Motor neuron (in vitro differentiated cells): ENCODE measurements at regions not wholly inside any gene's neighbourhood (a gene's known extent, or its start where the extent isn't known, plus 50 kb on each side); places are given as distances from the start of the nearest gene placed in this dataset.
A peak's percentile ranks its signal among the peaks of the same experiment; 100 is the strongest.
"Not testable (repeated sequence)": the region's sequence is repeated elsewhere in the genome, so short reads cannot be mapped to it uniquely, and the experiment has no call there.

Source experiments
- ATAC-seq, 8 experiments: fragments of 200-7000 bp; cut with Tn5 transposase; replicated peaks in 6 of 8; 2 replicates each; pipeline ENCODE4 v1.8.0; 2021; ENCODE audit warnings: mild to moderate bottlenecking in 8 of 8, moderate library complexity in 8 of 8
- H3K27ac ChIP-seq, 2 donors: fragments of 250-450 bp; sonication (Bioruptor Pico); 2 replicates each; pipeline ENCODE4 v1.9.0; 2021; ENCODE audit warnings: antibody characterized with exemption in 2 of 2, mild to moderate bottlenecking in 2 of 2, moderate library complexity in 1 of 2
- H3K4me1 ChIP-seq, 2 donors: fragments of 250-450 bp; sonication (Bioruptor Pico); replicated peaks in 1 of 2; 2 replicates each; pipeline ENCODE4 v1.6.1; 2021; ENCODE audit warnings: antibody characterized with exemption in 2 of 2, mild to moderate bottlenecking in 2 of 2, moderate library complexity in 1 of 2
- H3K4me3 ChIP-seq, 5 donors: fragments of 250-450 bp; sonication (Bioruptor Pico); 2 replicates each; pipeline ENCODE4 v1.9.0; 2021; ENCODE audit warnings: antibody characterized with exemption in 5 of 5, mild to moderate bottlenecking in 5 of 5, moderate library complexity in 4 of 5
- WGBS, 10 experiments: fragments of 450-650 bp; shearing (Covaris generic); methylation state at CpG; one replicate each; pipeline ENCODE4 v1.0.0; 2022; 5-methylcytosine and 5-hydroxymethylcytosine counted together
- in situ Hi-C, 9 experiments: fragments of 400-800 bp; cut with MboI; loops; one replicate each; pipeline ENCODE4 v1.15.0; 2021; ENCODE audit warnings: low sequenced_read_pairs in 9 of 9, low pct_unique_long_range_greater_than_20kb in 2 of 9; ENCODE audit not compliant: unreplicated experiment in 9 of 9

DNA sequence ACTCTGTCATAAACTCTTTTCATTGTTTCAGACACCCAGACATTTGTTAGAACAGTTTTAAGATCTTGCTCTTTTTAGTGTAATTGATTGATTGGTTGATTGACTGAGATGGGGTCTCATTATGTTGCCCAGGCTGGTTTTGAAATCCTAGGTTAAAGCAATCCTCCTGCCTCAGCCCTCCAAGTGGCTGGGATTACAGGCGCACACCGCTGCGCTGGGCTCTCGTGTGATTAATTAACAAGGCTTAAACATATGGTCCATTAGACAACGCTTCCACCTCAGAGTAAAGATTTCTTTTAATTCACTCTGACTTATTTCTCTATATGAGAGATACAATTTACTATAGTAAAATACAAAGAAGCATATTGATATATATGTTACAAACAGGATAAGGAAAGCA lies 114.0 kb upstream of the C2CD4B start:
- no peak for ATAC-seq
- peaks cover 0 to 5% of the 10 kb centered on the region in 2 donors for H3K4me1 ChIP-seq
- H3K27ac ChIP-seq = no peak overlapping the region
- no peak overlapping the region for H3K4me3 ChIP-seq
- WGBS, 10 experiments = 43 to 96% (median 85%) methylated on average over 1 to 5 of the region's 5 CpGs; no CpG with 5 or more reads in 2 of the 10 experiments
- in situ Hi-C loops = no loop called here

DNA sequence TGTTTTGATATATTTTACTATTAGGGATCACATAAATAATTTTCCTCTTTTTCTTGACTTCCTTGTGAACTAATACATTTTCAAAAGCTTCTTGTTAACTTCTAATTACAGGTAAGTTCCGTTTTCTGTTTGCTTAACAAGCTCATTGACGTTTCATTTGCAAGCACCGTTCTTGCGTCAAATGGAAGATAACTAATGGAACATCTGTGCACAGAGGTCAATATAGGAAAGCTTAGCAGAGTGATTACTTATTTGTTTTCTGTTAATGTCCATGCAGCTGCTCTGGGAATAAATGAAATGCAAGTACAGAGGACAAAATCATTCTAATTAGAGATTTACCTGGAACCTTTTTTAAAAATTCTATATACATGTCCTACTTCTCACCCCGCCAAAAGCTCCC lies 115.5 kb upstream of the C2CD4B start:
- ATAC-seq = no peak
- Histone ChIP-seq H3K4me3 (no peak overlapping the region), H3K27ac (no peak overlapping the region), H3K4me1 (peaks cover 0 to 5% of the 10 kb centered on the region in 2 donors)
- in situ Hi-C loops = no loop called here
- 52 to 94% (median 77%) methylated on average over 3 to 5 of the region's 5 CpGs for WGBS, 10 experiments

DNA sequence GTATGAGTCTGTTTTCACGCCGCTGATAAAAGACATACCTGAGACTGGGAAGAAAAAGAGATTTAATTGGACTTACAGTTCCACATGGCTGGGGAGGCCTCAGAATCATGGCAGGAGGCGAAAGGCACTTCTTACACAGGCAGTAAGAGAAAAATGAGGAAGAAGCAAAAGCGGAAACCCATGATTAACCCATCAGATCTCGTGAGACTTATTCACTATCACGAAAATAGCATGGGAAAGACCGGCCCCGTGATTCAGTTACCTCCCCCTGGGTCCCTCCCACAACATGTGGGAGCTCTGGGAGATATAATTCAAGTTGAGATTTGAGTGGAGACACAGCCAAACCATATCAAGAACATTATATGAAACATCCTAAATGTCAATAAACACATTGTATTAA lies 116.7 kb upstream of the C2CD4B start:
- H3K27ac ChIP-seq, H3K4me3 ChIP-seq, H3K4me1 ChIP-seq, in situ Hi-C loops, ATAC-seq: not testable (repeated sequence)
- 45 to 100% (median 91%) methylated on average over 2 to 8 of the region's 8 CpGs for WGBS, 10 experiments

DNA sequence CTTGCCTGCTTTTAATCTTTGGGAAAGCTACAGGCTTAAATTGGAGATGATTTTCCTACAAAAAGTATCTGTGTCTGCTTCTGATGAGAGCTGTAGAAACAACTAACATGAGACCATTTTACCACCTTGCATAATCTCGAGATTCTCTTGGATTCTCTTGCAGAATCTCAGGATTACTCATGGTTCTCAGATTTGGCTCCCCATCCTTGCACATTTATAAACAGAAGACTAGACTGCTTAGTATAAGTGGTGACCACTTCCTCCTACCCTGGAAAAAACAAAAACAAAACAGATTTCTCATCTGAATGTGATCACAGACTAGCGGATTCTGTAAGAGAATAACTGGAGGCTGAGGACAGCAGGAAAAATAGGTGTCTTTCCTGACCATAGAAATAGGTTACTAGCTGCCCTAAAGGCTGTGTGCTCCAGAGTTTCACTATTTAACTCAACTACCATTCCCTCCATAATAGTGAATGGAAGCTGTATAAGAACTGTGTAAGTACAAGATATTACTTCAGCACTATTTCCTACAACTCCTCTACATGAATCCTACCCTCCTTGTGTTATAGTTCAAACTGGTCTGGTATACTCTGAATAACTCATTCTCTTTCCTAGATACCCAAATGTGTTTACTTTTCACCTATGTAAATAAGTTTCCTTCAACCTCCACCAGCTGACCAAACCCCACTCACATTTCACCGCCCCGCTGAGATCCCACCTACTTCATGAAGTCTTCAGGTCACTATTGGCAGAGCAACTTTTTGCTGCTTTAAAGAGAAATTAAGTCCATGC lies 122.2 kb upstream of the C2CD4B start:
- in situ Hi-C loops = no loop called here
- H3K27ac ChIP-seq = no peak overlapping the region
- ATAC-seq = no peak
- H3K4me3 ChIP-seq = no peak overlapping the region
- 45 to 100% (median 77%) methylated on average over 1 to 4 of the region's 4 CpGs; no CpG with 5 or more reads in 1 of the 10 experiments for WGBS, 10 experiments
- no peaks in the 10 kb centered on the region for H3K4me1 ChIP-seq

DNA sequence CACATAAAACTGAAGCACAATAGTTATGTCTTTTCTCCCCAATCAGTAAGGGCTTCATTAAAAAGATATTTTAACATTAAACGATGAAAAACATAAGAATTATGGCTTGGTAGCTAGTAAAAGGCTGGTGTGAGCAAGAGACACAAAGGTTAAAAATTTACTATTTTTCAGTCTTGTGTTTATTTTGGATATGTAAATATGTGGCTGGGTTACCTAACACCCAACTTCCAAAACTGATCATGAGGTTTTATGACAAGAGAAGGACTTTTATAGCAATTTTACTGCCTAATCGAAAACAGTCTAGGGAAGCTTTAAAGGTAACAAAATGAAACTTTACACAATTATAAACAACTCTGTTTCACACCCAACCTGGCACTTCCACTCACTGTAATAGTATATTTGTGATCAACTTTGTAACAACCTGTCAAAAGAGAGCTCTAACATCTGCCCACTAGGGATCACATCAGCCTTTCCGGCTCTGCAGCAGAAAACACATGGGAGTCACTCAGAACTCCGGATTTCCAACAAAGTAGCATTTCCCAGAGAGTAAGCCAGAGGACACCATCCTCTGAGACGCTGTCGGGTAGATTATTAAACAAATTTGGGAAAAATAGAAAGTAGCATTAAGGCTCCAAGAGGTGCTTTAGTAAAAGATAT lies 123.4 kb upstream of the C2CD4B start:
- ATAC-seq = no peak
- in situ Hi-C loops = no loop called here

DNA sequence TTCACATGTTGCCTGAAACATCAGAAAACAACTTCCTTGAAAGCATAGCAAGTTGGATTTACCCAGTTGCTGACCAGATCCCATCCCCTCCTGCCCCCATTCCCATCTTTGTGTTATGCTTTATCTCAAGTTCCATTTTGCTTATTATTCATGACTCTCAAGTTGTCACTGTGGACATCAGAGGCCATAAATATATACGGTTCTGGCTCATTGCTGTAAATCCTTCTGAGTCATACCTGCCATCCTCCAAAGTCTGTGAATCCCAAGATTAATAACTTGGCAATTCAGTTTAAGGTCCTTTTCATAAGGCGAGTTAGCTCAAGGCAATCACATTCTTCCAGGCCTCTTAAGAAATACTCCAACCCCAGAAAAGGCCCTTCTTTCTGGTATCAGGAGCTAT lies 126.2 kb upstream of the C2CD4B start:
- 0 to 100% (median 83%) methylated on average over 1 to 2 of the region's 2 CpGs; no CpG with 5 or more reads in 3 of the 10 experiments for WGBS, 10 experiments
- ATAC-seq = peak in 1 of 8 experiments; percentile 20
- Histone ChIP-seq H3K4me1 (peaks cover 0 to 2% of the 10 kb centered on the region in 2 donors), H3K27ac (no peak overlapping the region), H3K4me3 (no peak overlapping the region)
- in situ Hi-C loops = no loop called here

More for the DNA sequence above, 123.4 kb upstream of the C2CD4B start:
- no peaks in the 10 kb centered on the region for H3K4me1 ChIP-seq
- no peak overlapping the region for H3K27ac ChIP-seq
- 25 to 94% (median 66%) methylated on average over 2 to 6 of the region's 6 CpGs; no CpG with 5 or more reads in 2 of the 10 experiments for WGBS, 10 experiments
- no peak overlapping the region for H3K4me3 ChIP-seq

DNA sequence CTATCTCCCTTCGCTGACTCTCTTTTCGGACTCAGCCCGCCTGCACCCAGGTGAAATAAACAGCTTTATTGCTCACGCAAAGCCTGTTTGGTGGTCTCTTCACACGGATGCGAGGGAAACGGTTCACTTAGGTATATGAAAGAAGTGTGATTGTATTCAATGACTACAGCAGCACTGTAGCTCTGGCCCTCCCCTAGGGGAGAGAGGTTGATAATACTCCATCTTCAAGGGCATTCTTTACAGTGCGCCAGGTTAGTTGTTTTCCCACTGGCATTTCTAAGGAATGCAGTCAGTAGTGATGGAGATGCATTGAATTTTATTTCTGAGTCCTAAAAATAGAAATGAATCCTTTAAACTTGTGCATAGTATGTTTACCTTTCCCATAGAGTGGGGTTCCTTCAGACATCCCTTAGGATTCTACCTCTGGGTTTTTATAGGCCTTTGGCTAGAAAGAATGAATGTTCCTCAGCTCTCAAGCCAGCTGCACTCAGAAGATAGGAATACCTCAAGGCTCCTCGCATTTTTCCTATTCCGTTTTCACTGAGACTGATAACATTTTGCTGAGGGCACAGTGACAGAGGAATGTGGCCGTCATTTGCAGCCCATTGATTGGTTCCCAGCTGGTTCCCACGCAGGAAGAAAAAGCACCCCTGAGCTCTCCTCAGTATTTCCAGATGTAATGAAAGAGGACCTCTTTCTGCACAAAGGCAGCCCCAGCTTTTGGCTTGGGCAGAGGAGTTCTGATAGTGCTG lies 131.8 kb upstream of the C2CD4B start:
- ATAC-seq = peak in 3 of 8 experiments; percentile 12 to 46 (median 22)
- no peak overlapping the region for H3K27ac ChIP-seq

DNA sequence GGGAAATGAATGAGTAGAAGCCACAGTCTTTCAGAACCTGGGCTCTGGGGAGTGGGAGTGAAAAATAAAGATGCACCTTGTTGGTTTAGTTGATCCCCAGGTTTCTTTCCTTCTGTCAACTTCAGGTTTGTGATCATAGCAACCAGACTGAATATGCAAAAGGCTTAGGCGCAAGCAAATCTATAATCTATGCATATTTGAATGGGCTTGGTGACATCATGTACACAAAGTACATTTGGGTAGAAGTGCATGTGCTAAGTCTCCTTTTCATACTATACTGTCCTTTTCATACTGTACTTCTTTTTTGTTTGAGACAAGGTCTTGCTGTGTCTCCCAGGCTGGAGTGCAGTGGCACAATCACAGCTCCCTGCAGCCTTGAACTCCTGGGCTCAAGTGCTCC lies 132.4 kb upstream of the C2CD4B start:
- peak in 3 of 8 experiments; percentile 81 to 91 (median 90) for ATAC-seq
- Histone ChIP-seq H3K27ac (no peak overlapping the region), H3K4me3 (no peak overlapping the region), H3K4me1 (peaks cover 0 to 2% of the 10 kb centered on the region in 2 donors)
- 0 to 100% (median 100%) methylated on average over 1 of the region's 1 CpG; no CpG with 5 or more reads in 5 of the 10 experiments for WGBS, 10 experiments
- in situ Hi-C loops = no loop called here

More for the DNA sequence above, 131.8 kb upstream of the C2CD4B start:
- peaks cover 0 to 2% of the 10 kb centered on the region in 2 donors for H3K4me1 ChIP-seq
- WGBS, 10 experiments = 0 to 76% (median 59%) methylated on average over 1 to 9 of the region's 12 CpGs; no CpG with 5 or more reads in 4 of the 10 experiments
- no peak overlapping the region for H3K4me3 ChIP-seq
- in situ Hi-C loops = no loop called here

DNA sequence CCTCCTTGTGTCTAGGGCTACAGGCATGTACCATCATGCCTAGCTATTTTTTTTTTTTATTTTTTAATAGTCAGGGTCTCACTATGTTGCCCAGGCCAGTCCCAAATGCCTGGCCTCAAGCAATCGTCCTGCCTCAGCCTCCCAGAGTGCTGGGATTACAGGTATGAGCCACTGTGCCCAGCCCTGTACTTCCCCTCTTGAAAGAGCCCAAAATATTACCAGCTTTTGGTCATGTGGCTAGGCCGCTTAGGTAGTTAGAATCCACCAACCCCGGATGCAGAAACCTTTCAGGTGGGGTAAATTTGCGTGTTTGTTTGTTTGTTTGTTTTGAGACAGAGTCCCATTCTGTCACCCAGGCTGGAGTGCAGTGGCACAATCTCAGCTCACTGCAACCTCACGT lies 132.8 kb upstream of the C2CD4B start:
- Histone ChIP-seq H3K4me1 (peaks cover 0 to 2% of the 10 kb centered on the region in 2 donors), H3K27ac (no peak overlapping the region), H3K4me3 (no peak overlapping the region)
- no peak for ATAC-seq
- in situ Hi-C loops = no loop called here
- WGBS, 10 experiments = 60 to 100% (median 84%) methylated on average over 1 to 5 of the region's 5 CpGs; no CpG with 5 or more reads in 2 of the 10 experiments

DNA sequence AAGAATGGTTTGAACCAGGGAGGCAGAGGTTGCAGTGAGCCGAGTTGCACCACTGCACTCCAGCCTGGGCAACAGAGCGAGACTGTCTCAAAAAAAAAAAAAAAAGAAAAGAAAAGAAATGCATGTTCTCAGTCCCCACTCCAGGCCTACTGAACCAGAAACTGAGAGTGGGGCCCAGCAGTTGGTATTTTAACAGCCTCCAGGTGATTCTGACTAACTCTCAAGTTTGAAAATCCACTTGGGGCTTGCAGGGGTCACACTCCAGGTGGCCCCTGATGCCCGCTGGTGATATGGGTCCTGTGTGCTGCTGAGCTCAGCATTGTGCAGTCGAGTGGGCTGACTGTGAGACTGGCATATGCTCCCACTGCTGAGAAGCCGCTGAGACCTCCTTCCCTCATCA lies 133.7 kb upstream of the C2CD4B start:
- in situ Hi-C loops = no loop called here
- no peak overlapping the region for H3K4me3 ChIP-seq
- H3K27ac ChIP-seq = no peak overlapping the region
- no peak for ATAC-seq
- 47 to 100% (median 87%) methylated on average over 1 to 2 of the region's 5 CpGs; no CpG with 5 or more reads in 5 of the 10 experiments for WGBS, 10 experiments
- peaks cover 0 to 2% of the 10 kb centered on the region in 2 donors for H3K4me1 ChIP-seq

DNA sequence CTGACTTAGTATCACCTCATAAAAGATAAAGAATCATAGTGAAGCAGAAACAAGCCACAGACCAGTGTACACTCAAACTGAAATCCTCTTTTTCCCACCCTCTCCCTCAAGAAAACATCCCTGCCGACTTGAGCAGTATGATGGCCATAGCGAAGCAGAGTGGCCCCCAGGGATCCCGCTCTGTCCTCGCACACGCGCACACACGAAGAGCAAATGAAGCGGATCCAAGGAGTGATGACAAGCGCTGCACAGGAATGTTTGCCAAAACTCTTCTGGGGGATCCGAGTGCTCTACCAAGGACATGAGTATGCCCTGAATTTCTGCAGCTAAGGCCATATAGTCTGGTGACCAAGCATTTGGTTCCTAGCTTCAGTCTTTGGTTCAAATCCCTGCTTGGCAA lies 134.5 kb upstream of the C2CD4B start:
- no peak overlapping the region for H3K4me3 ChIP-seq
- no peak overlapping the region for H3K27ac ChIP-seq
- in situ Hi-C loops = no loop called here
- peaks cover 0 to 2% of the 10 kb centered on the region in 2 donors for H3K4me1 ChIP-seq
- ATAC-seq = no peak
- 0 to 100% (median 94%) methylated on average over 1 to 9 of the region's 10 CpGs; no CpG with 5 or more reads in 4 of the 10 experiments for WGBS, 10 experiments

DNA sequence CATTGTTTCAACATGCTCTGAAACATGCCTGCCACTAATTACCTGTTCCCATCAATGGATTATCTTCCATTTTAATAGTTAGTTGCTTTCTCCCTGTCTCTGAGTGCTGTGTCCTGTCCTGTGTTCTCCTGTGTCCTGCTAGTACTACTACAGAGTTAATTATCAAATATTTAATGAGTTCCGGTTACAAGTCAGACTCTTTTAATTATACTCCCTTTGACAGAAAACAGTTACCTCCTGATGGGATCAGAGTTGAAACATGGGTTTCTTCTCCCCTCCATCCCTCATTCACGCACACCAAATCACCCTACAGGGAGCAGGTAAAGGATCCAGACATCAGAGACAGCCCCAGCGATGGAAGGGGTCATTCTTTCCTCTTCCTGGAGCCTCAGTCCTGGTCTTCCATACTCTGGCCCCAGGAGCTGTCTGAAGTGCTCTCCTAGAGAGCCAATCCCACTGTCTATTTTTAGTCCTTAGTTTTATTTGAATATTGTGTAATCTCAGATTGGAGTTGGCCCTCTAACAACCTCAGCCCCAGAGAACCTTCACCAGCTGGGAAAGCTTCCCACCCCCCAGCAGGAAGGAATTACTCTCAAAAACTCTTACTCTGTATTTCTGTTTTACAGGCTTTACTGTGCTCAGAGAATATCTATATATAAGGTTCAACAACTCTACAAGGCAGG lies 137.0 kb upstream of the C2CD4B start:
- in situ Hi-C loops = loop anchor here in 2 of 9 experiments (25.0 kb wide), 2 partner anchors 240 to 440 kb away; partner anchors contain the start of genes C2CD4A (in 1 of the 2) and VPS13C (in 1 of the 2)
- no peak overlapping the region for H3K27ac ChIP-seq
- 0 to 100% (median 93%) methylated on average over 1 to 3 of the region's 3 CpGs; no CpG with 5 or more reads in 1 of the 10 experiments for WGBS, 10 experiments
- H3K4me1 ChIP-seq = no peaks in the 10 kb centered on the region
- no peak overlapping the region for H3K4me3 ChIP-seq
- peak in 3 of 8 experiments; percentile 36 to 69 (median 62) for ATAC-seq
